Left lung (tissue), 4 donors: ENCODE measurements at regions not wholly inside any gene's neighbourhood (a gene's known extent, or its start where the extent isn't known, plus 50 kb on each side); places are given as distances from the start of the nearest gene placed in this dataset.

ENCODE experiments used
- ATAC-seq: fragments of 200-7000 bp; cut with Tn5 transposase; one replicate; pipeline ENCODE4 v1.9.1; 2020; ENCODE audit warnings: moderate library complexity
- DNase-seq, 4 donors: peaks; one replicate each; pipeline ENCODE4 v3.0.0-alpha.2; 2013 to 2020
- H3K27ac ChIP-seq, 2 donors: fragments of 200-600 bp; sonication (generic) in 1 of 2; one replicate each; pipeline versions ENCODE4 v1.5.0 to v1.8.0; 2020 to 2021
- H3K27me3 ChIP-seq, 2 donors: fragments of 200-600 bp; sonication (generic) in 1 of 2; one replicate each; pipeline versions ENCODE4 v1.5.0 to v1.8.0; 2020 to 2021
- H3K36me3 ChIP-seq, 2 donors: fragments of 200-600 bp; sonication (generic) in 1 of 2; one replicate each; pipeline versions ENCODE4 v1.5.0 to v1.8.0; 2020 to 2021
- H3K4me1 ChIP-seq, 2 donors: fragments of 200-600 bp; one replicate each; pipeline ENCODE4 v1.8.0; 2021
- H3K4me3 ChIP-seq, 2 donors: fragments of 200-600 bp; sonication (generic) in 1 of 2; one replicate each; pipeline versions ENCODE4 v1.5.0 to v1.8.0; 2020 to 2021; ENCODE audit warnings: mild to moderate bottlenecking in 1 of 2
- H3K9me3 ChIP-seq, 2 donors: fragments of 200-600 bp; sonication (generic) in 1 of 2; one replicate each; pipeline versions ENCODE4 v1.5.0 to v1.8.0; 2020 to 2021
- intact Hi-C, 2 donors: fragments of 100-400 bp; cut with DNase I; formaldehyde crosslinking; loops; one replicate each; pipeline versions ENCODE4 v1.11.2 to v1.14.2; 2022
- TF ChIP-seq, protein P1 (sequence below), 2 donors: fragments of 200-600 bp; sonication (generic) in 1 of 2; IDR thresholded peaks; one replicate each; pipeline versions ENCODE4 v1.5.0 to v1.8.0; 2021; ENCODE audit warnings: antibody characterized with exemption in 2 of 2
- donor health status: DM: no; HTN: yes; CAD: no.
- donor health status: DM: no; HTN: no; CAD: no.

DNA sequence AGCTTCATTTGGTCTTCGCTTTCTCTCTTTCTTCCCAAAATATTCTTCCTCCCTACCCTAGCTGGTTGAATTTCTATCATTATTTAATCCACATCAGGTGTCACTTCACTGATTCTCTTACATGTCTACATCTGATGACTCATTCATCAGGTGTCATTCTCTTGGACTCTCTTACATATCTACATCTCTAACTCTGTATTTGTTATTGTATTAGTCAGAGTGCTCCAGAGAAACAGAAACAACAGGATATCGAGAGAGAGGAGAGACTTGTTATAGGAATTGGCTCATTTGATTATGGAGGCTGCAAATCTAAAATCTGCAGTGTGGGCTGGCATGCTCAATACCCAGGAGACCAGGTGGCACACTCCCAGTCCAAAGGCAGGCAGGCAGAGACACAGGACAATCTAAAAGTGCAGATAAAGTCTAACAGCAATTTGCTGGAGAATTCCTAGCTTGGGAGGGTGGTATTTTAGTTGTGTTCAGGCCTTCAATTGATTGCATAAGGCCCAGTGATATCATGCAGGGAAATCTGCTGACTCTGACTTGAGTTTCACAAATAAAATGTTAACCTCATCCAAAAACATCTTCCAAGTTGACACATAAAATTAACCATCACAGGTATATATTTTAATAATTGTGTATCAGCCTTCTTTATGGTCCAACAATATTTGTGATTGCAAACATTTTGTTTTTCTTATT is 541.4 kb upstream of the SLITRK5 start:
- intact Hi-C loops = no loop called here

DNA sequence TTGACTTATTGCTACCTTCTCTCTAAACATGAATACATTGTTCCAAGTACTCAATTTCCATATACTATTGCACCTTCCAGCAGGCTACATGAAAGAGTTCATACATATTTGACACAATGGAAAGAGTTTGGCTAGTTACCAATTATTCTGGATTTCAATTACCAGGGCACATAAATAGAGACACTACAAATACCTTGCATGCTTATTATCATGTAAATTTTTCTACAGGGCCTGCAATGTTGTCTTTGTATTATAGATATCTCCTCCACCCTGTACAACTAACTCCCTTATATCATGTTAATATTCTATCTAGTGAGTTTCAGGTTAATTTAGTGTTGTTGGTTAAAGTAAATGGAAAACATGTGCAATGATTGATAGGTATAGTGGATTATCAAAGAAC is 540.7 kb upstream of the SLITRK5 start:
- H3K9me3 ChIP-seq = no peaks in the 10 kb centered on the region
- TF ChIP-seq, protein P1, sequence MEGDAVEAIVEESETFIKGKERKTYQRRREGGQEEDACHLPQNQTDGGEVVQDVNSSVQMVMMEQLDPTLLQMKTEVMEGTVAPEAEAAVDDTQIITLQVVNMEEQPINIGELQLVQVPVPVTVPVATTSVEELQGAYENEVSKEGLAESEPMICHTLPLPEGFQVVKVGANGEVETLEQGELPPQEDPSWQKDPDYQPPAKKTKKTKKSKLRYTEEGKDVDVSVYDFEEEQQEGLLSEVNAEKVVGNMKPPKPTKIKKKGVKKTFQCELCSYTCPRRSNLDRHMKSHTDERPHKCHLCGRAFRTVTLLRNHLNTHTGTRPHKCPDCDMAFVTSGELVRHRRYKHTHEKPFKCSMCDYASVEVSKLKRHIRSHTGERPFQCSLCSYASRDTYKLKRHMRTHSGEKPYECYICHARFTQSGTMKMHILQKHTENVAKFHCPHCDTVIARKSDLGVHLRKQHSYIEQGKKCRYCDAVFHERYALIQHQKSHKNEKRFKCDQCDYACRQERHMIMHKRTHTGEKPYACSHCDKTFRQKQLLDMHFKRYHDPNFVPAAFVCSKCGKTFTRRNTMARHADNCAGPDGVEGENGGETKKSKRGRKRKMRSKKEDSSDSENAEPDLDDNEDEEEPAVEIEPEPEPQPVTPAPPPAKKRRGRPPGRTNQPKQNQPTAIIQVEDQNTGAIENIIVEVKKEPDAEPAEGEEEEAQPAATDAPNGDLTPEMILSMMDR (IDR thresholded peaks at IDR 0.05) = no peak

More for the DNA sequence above, 541.4 kb upstream of the SLITRK5 start:
- Histone ChIP-seq H3K27ac (no peak overlapping the region), H3K27me3 (no peaks in the 10 kb centered on the region), H3K4me3 (no peak overlapping the region), H3K9me3 (no peaks in the 10 kb centered on the region), H3K36me3 (no peaks in the 10 kb centered on the region), H3K4me1 (no peaks in the 10 kb centered on the region)
- TF ChIP-seq, protein P1 (IDR thresholded peaks at IDR 0.05) = no peak
- DNase-seq (no peak), ATAC-seq (no peak)

DNA sequence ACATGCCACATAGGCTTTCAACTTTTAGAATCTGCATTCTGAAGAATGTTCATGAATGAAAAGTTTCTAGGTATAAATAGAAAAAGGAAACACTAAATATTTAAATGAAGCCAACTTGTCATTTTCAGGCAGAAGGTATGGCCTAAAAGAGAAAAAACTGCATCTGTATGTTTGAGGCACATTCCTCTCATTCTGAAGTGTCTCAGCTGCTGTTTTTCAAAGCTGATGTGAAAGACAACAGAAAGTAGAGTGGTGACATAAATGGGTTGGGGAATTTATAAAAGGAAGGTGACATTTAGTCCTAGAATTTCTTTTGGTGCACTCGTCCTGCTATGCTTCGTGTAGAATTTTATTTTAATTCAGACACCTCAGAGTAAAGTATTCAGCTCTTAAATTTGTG is 539.6 kb upstream of the SLITRK5 start:
- H3K36me3 ChIP-seq = no peaks in the 10 kb centered on the region
- ATAC-seq = no peak
- intact Hi-C loops = no loop called here
- TF ChIP-seq, protein P1 (IDR thresholded peaks at IDR 0.05) = no peak
- no peak for DNase-seq
- H3K27me3 ChIP-seq = no peaks in the 10 kb centered on the region
- H3K4me1 ChIP-seq = no peaks in the 10 kb centered on the region
- no peak overlapping the region for H3K4me3 ChIP-seq
- no peaks in the 10 kb centered on the region for H3K9me3 ChIP-seq
- H3K27ac ChIP-seq = no peak overlapping the region

More for the DNA sequence above, 540.7 kb upstream of the SLITRK5 start:
- intact Hi-C loops = no loop called here
- Histone ChIP-seq H3K4me3 (no peak overlapping the region), H3K27me3 (no peaks in the 10 kb centered on the region), H3K36me3 (no peaks in the 10 kb centered on the region), H3K27ac (no peak overlapping the region), H3K4me1 (no peaks in the 10 kb centered on the region)
- no peak for DNase-seq
- ATAC-seq = no peak

DNA sequence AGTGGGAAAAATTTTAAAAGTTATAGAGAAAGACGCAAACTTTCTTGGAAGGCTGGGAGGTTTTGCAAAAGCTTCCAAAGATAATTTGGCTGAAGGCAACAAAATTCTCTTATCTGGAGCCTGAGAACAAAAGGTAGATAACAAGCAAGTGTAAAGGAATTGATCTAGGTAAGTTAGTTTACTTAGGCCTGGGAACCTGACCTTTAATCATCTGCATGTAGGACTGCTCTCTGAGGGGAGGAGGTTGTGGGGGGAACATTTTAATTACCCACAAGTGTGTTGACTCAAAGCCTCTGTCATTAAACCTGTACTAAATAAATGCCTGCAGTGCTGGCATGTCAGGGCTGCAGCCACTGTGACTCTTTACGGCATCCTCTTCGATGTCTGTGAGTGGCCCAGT is 532.3 kb upstream of the SLITRK5 start:
- TF ChIP-seq, protein P1 (IDR thresholded peaks at IDR 0.05) = no peak
- Histone ChIP-seq H3K4me3 (no peak overlapping the region), H3K27ac (no peak overlapping the region), H3K4me1 (no peaks in the 10 kb centered on the region), H3K36me3 (no peaks in the 10 kb centered on the region), H3K27me3 (no peaks in the 10 kb centered on the region), H3K9me3 (no peaks in the 10 kb centered on the region)
- intact Hi-C loops = no loop called here
- ATAC-seq (no peak), DNase-seq (no peak)

DNA sequence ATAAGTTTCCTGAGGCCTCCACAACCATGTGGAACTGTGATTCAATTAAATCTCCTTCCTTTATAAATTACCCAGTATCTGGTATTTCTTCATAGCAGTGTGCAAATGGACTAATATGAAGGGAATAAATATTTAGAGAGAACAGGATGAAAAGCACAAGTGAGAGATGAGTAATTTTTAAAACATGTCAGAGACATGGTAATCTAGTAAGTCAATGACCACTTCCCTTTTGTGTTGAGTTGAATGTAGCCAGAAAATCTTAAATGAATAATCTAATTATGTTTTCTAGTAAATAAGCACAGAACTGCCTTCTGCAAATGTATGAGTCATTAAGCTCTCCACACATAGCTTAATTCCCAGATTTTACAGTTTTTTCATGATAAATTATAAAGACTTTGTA is 524.1 kb upstream of the SLITRK5 start:
- H3K27me3 ChIP-seq = no peaks in the 10 kb centered on the region
- no peaks in the 10 kb centered on the region for H3K4me1 ChIP-seq
- H3K9me3 ChIP-seq = peaks cover 0 to 8% of the 10 kb centered on the region in 2 donors
- intact Hi-C loops = no loop called here
- TF ChIP-seq, protein P1 (IDR thresholded peaks at IDR 0.05) = no peak
- H3K36me3 ChIP-seq = no peaks in the 10 kb centered on the region
- no peak overlapping the region for H3K27ac ChIP-seq
- H3K4me3 ChIP-seq = no peak overlapping the region
- no peak for ATAC-seq
- DNase-seq = no peak
